RPMI8226 (cell line): ENCODE measurements at regions not wholly inside any gene's neighbourhood (a gene's known extent, or its start where the extent isn't known, plus 50 kb on each side); places are given as distances from the start of the nearest gene placed in this dataset.
"Not testable (repeated sequence)": the region's sequence is repeated elsewhere in the genome, so short reads cannot be mapped to it uniquely, and the experiment has no call there.

Experiments
- DNase-seq: peaks from one replicate; pipeline ENCODE4 v3.0.0-alpha.2; 2015

- DNase-seq, result no peak
These were observed 51.8 kb upstream of the AGR3 start for GRCh38 chr7:16933296-16934279.

DNA sequence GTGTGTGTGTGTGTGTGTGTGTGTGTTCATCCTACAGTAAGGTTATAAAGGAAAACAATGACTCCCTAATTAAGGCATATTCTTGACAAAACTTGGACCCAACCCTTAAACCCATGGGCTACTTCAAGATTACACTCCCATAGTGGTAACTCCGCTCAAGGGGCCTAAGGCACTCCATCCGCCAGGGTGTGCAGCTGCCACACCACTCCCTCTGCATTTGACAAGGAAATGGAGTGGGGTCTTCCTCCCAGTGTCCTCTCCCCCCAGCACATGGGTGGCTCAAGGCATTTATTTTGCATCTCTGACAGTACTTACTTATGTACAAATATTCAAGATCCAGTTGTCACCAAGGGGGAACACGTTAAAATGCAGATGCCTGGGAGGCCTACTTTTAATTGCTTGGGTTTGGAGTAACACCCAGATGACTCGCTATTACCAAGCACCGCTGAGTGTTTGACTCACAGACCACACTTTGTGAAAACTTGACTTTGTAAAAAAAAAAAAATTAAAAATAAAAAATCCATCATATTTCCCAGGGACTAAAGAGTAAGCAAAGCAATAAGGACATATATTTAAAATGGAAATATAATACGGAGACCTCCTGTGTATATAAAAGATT, 53.0 kb upstream of the AGR3 start:
- no peak for DNase-seq

DNA sequence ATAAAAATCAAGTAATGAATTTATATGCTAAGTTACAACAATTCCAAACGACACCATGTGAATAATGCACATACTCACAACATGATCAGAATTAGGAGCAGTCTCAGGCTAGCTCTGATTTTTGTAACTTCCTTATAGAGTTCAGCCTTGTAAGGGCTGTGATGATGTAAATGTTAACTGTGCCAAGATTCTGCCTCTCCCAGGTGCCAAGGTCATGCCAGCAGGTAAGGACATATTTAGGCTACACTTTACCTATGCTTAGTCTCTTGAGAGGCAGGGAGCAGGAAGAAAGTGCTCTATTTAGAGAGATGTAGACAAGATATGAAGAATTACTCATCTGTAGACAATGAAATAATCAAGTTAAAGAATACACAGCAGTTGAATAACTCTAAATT, 53.6 kb upstream of the AGR3 start:
- no peak for DNase-seq

- no peak for DNase-seq
These were observed 55.0 kb upstream of the AGR3 start for GRCh38 chr7:16936626-16937422.

DNA sequence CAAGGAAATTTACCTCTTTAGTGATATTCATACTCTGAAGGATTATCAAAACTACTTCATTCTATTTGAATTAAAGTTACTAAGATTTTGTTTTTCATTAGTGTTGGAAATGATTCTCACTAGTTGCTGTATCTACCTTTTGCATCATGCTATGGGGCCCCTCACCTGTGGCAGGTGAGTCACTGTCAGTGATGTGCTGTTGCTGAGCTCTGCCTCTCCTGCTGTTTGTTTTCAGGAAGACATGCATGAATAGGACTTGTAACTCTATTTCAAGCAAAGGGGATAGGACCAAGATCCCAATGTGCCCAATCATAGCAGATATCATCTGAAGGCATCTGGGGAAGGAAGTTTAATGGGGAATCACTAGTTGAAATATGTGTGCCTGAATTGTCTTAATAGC, 57.4 kb upstream of the AGR3 start:
- no peak for DNase-seq

DNA sequence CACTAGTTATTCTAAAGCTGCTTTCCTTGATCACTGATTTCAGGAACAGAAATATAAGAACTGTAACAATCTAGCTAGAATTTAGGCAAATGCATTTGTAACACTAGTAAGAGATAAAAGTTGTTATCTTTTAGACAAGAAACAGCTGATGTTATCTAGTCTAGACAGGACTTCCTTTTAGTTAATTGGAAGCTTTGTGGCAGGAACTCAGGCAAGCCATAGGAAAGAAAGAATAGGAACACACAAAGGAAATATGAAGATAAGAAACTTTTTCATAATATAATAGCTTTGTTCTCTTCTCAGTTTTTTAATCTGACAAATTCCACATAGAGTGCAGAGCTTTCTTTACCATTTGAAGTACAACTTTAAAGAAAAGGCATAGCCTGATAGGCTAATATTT, 59.0 kb upstream of the AGR3 start:
- no peak for DNase-seq

DNA sequence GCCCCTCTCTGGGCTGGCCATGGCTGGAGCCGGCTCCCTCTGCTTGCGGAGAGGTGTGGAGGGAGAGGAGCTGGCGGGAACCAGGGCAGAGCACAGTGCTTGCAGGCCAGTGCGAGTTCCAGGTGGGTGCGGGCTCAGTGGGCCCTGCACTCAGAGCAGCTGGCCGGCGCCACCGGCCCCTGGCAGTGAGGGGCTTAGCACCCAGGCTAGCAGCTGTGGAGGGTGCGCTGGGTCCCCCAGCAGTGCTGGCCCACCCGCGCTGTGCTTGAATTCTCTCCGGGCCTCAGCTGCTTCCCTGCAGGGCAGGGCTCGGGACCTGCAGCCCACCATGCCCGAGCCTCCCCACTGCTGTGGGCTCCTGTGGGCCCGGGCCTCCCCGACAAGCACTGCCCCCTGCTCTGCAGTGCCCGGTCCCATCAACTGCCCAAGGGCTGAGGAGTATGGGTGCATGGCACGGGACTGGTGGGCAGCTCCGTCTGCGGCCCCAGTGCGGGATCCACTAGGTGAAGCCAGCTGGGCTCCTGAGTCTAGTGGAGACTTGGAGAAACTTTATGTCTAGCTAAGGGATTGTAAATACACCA, 61.2 kb upstream of the AGR3 start:
- no peak for DNase-seq

DNA sequence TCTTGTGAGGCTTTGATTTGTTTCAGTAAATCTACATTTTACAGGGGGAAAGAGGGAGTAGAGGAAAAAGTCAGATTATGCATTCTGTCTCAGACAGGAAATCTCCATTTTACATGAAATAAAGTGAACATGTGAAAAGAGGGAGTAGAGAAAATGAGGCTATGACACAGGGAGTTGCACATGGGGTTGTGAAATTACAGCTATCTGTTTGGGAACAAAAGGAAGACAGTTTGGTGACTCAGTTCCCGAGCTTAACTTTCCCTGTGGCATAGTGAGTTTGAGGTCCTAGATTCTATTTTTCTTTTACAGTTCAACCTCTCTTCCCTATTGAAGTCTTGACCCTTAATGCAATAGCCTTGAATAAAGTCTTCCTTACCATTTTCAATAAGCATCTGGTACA, 63.2 kb upstream of the AGR3 start:
- DNase-seq, result no peak

DNA sequence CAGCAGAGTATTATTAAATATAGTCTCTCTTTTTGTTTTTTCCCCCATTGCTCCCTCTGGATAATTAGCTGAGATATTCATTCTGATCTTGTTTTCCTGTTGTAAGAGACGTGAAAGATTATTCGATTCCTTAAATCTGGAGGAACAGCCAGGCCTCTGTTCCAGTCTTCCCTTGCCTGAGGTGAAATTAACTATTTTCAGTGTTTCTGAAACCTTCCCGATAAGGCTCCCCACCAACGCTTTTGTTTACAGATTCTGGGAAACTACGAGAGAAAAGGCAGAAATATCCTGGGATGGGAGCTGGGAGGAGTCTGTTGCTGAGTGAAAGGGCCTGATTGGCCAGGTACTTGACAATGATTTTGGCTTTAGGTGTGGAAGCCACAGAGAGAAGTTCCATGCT, 63.6 kb upstream of the AGR3 start:
- DNase-seq, result no peak

DNA sequence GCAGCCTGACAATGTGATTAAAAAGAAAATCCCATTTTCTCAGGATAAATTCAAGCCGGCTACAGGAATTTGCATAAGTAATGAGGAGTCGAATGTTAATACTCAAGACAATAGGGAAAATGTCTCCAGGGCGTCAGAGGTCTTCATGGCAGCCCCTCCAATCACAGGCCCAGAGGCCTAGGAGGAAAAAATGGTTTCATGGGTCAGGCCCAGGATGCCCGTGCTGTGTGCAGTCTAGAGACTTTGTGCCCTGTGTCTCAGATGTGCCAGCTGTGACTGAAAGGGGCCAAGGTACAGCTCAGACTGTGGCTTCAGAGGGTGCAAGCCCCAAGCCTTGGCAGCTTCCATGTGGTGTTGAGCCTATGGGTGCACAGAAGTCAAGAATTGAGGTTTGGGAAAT, 66.3 kb upstream of the AGR3 start:
- DNase-seq, result not testable (repeated sequence)

DNA sequence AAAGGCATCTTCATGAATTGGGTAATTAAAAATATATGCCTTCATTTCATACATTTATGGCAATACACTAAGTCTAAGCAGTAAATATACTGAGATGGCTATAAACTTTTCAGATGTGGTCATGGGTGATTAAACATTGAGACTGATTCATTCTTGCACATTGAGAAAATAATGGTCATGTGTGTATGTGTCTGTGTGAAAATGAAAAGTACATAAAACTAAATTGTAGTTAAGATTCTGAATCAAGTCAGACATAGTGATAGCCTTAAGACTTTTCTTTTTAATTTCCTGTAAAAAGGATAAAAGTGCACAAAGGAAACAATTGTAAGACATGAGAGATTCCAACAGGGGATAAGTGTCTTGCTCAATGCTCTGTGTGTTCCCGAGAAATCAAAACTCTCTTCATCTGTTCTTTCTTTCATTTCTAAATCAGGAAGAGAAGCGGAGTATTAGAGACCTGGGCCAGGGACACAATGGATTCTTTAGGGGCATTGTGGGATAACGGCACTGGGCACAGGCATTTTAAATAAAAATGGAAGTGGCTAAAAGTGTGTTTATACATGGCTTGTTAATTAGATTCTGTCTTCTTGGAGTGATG, 69.8 kb upstream of the AGR3 start:
- no peak for DNase-seq

DNA sequence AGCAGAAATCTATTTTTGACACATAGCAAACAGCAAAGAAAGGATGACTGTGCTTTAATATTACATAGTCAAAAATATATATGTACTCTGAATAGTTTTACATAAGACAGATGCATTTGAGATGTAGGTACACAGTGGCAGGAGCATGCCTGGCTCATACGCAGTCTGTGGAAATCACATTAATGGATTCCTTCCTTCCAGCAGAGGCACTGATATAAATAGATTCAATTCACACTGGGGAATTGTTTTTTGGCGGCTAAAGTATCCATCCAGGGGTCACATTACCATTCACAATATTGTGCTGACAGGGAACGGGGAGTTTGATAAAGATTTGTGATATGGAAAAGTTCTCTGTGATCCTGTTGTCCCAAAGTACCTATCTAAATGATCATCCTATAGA, 72.5 kb upstream of the AGR3 start:
- no peak for DNase-seq

DNA sequence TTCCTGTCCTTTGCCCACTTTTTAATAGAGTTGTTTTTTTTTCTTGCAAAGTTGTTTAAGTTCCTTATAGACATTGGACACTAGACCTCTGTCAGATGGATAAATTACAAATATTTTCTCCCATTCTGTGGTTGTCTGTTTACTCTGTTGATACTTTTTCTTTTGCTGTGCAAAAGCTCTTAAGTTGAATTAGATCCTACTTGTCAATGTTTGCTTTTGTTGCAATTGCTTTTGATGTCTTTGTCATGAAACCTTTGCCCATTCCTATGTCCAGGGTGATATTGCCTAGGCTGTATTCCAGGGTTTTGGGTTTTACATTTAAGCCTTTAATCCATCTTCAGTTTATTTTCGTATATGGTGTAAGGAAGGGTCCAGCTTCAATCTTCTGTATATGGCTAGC, 76.9 kb upstream of the AGR3 start:
- DNase-seq, result no peak

DNA sequence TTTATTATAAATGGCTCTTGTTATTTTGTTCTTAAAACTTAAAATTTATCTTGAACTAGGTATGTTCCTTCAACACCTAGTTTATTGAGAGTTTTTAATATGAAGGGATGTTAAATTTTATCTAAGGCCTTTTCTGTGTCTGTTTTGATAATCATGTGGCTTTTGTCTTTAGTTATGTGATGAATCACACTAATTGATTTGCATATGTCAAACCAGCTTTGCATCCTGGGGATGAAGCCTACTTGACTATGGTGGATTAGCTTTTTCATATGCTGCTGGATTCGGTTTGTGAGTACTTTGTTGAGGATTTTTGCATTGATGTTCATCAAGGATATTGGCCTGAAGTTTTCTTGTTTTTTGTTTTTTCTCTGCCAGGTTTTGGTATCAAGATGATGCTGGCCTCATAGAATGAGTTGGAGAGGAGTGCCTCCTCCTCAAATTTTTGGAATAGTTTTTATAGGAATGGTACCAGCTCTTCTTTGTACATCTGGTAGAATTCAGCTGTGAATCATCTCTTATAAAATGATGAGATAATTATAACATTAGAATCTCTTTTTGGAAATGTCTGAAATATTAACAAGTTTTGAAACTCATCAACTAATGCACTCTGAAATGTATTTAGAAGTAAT, 78.7 kb upstream of the AGR3 start:
- DNase-seq, result no peak

- DNase-seq, result no peak
These were observed 79.9 kb upstream of the AGR3 start for GRCh38 chr7:16961641-16962040.

DNA sequence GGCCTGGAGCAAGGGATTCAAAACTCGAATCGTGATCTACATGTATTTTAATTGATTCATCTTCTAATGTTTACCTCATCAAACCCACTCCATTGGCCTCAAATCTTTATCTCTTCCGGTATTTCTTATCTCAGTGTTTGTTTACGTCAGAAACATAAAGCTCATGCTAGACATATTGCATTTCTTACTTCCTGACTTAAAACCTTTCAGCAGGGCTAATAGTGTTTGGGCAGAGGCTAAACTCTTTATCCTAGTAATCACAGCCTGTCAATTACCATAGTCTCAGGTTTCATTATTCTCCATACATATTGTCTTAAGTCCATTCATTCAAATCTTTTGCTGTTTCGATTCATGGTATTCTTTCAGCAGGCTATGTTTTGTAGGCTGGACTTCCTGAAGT, 81.3 kb upstream of the AGR3 start:
- DNase-seq, result no peak

DNA sequence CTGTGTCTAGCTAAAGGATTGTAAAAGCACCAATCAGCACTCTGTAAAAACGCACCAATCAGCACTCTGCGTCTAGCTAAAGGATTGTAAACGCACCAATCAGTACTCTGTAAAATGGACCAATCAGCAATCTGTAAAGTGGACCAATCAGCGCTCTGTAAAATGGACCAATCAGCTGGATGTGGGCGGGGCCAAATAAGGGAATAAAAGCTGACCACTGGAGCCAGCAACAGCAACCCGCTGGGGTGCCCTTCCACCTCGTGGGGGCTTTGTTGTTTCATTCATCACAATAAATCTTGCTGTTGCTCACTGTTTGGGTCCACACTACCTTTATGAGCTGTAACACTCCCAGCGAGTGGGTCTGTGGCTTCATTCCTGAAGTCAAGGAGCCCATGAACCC, 83.9 kb upstream of the AGR3 start:
- not testable (repeated sequence) for DNase-seq

DNA sequence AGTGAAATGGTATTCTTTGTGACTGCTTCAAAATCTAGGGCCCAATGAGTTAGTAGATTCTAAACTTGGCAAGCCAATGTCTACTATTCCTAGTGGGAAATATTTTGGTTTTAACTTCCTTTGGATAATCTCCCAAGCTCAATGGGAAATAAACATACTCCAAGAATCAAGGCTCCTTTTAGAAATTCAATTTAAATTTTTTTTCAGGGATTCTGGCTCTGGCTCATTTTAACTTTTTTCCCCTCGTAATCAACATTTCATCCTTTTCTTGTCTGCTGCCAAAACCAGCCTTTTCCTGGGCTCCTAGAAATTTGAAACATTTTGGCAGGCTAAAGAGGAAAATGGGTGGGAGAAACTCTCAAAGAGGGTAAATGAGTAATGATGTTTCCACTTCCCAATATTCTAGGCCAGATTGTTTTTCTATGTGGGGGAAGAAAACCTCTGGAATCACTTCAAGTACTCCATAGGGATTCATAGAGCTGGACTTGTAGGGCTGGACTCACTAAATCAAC, 85.6 kb upstream of the AGR3 start:
- no peak for DNase-seq

DNA sequence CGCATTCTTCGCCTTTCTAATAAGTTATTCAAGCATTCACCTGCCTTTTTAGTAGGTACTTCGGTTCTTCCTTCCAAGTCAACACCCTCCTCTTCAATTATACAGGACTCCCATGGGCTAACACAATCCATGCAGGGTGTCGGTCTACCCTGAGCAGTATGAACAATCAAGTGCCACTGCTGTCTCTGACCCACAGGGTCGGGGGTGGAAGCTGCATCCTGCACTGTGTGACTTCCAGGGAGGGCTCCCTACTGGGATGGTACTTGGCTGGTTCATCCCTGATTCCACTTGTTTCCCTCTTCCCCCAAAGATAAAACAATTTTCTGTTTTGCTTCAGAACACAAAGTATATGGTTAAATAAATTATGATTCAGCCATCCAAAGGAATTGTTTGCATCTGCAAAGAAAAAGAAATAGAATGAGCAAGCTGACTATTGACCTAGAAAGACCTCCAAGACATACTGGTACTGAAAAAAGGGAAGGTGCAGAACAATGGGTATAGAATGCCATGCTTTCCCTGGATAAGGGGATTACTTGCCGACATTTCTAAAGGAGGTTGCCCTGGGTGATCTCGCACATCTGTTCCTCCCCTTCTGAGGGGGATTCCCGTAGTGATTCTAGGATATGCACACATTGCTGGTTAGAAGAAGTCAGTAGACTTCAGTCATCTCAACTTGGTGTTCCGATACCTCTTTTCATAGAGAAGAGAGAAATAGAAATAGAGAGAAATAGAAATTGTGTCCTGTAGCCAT, 89.1 kb upstream of the AGR3 start:
- no peak for DNase-seq

- no peak for DNase-seq
These were observed 93.9 kb upstream of the AGR3 start for GRCh38 chr7:16975712-16976111.
